ENCODE measurements at regions not wholly inside any gene's neighbourhood (a gene's known extent, or its start where the extent isn't known, plus 50 kb on each side); places are given as distances from the start of the nearest gene placed in this dataset.

DNA sequence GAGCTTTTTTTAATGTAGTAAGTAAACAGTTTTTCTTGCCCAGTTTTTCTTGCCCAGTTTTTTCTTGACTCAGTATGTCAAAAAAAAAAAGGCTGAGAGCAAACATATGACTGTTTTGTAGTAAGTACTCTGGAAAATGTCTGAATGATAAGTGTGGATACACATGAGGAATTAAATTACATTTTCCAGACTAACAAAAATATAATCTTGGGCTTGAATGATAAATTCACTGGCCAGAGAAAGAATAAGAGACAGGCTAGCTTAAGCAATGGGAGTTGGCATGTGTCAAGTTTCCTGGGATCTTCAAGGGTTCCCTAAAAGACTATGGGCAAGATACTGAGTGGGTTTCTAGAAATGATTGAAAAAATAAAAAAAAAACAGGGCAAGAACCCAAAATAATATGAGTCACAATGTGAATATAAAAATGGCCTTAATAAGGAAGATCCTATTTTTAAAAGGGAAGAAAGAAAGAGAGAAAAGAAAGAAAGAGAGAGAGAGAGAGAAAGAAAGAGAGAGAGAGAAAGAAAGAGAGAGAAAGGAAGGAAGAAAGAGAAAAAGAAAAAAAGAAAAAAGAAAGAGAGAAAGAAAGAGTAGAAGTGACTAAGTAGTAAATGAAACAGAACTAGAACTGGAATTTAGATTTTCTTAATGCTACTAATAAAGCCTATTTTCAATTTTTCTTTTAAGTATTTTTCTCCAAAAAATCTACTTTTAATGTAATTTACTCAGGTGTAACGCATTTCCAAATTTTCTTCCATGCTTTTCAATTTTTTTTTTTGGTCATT lies 60.2 kb downstream of the TFPI2 start:
- WGBS (ENCODE audit: insufficient coverage, low coverage, low lambda C conversion rate, missing lambda C conversion rate): 50% methylated on average over 1 of the region's 1 CpG
- no peak for ATAC-seq
- no peaks in the 10 kb centered on the region for H3K36me3 ChIP-seq
- no peak overlapping the region for H3K4me3 ChIP-seq
- H3K9me3 ChIP-seq: no peaks in the 10 kb centered on the region
- no peaks in the 10 kb centered on the region for H3K4me1 ChIP-seq
- no peak for DNase-seq
- H3K27ac ChIP-seq: no peak overlapping the region
- intact Hi-C loops (cut with DNase I): no loop called here
- H3K27me3 ChIP-seq: no peaks in the 10 kb centered on the region
- TF ChIP-seq, protein P1, sequence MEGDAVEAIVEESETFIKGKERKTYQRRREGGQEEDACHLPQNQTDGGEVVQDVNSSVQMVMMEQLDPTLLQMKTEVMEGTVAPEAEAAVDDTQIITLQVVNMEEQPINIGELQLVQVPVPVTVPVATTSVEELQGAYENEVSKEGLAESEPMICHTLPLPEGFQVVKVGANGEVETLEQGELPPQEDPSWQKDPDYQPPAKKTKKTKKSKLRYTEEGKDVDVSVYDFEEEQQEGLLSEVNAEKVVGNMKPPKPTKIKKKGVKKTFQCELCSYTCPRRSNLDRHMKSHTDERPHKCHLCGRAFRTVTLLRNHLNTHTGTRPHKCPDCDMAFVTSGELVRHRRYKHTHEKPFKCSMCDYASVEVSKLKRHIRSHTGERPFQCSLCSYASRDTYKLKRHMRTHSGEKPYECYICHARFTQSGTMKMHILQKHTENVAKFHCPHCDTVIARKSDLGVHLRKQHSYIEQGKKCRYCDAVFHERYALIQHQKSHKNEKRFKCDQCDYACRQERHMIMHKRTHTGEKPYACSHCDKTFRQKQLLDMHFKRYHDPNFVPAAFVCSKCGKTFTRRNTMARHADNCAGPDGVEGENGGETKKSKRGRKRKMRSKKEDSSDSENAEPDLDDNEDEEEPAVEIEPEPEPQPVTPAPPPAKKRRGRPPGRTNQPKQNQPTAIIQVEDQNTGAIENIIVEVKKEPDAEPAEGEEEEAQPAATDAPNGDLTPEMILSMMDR (IDR thresholded peaks at IDR 0.05): no peak
- no peak for TF ChIP-seq POLR2A (IDR thresholded peaks at IDR 0.05)

DNA sequence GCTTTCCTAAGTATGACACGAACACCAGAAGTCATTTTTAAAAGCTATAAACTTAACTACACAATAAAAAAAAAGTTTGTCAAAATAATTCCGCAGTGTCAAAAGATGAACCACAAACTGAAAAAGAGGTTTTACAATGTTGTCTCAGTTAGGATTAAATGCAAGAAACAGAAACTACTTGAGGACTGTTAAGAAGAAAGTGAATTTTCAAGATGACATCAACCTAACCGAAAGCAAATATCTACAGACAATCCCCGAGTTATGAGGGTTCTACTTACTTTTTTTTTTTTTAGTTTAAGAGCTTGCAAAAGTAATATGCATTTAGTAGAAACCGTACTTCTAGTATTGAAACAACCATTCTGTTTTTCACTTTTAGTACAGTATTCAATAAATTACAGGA lies 62.3 kb downstream of the TFPI2 start:
- intact Hi-C loops (cut with DNase I): no loop called here
- TF ChIP-seq POLR2A (IDR thresholded peaks at IDR 0.05): no peak
- TF ChIP-seq, protein P1 (IDR thresholded peaks at IDR 0.05): no peak
- WGBS (ENCODE audit: insufficient coverage, low coverage, low lambda C conversion rate, missing lambda C conversion rate): 53% methylated on average over 5 of the region's 5 CpGs

DNA sequence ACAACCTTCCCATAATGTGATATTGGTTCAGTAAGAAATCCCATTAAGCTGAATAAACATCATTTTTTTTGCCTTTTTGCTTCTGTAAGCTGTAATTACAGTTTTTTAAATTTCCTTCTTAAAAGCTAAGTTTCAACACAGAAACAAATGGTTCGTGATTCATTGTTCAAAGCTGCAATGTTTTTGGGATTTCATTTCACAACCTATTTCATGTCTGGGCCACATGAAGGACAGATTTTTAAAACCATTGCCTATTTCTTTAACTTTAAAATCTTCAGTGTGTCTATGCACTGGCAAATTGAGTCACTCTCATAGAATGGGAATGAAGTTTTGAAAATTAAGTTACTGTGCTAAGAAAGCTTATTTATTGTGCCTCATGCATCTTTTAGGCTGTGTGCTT lies 66.9 kb downstream of the TFPI2 start:
- no peaks in the 10 kb centered on the region for H3K36me3 ChIP-seq
- DNase-seq (no peak), ATAC-seq (no peak)
- no peak overlapping the region for H3K27ac ChIP-seq
- H3K9me3 ChIP-seq: no peaks in the 10 kb centered on the region
- intact Hi-C loops (cut with DNase I): no loop called here
- H3K4me3 ChIP-seq: no peak overlapping the region
- TF ChIP-seq, protein P1 (IDR thresholded peaks at IDR 0.05): no peak
- no peak for TF ChIP-seq POLR2A (IDR thresholded peaks at IDR 0.05)
- WGBS (ENCODE audit: insufficient coverage, low coverage, low lambda C conversion rate, missing lambda C conversion rate): 47% methylated on average over 1 of the region's 1 CpG
- no peaks in the 10 kb centered on the region for H3K27me3 ChIP-seq
- H3K4me1 ChIP-seq: no peaks in the 10 kb centered on the region

More for the DNA sequence above, 62.3 kb downstream of the TFPI2 start:
- H3K4me1 ChIP-seq: no peaks in the 10 kb centered on the region
- ATAC-seq (no peak), DNase-seq (no peak)
- H3K27ac ChIP-seq: no peak overlapping the region
- H3K27me3 ChIP-seq: no peaks in the 10 kb centered on the region
- H3K9me3 ChIP-seq: no peaks in the 10 kb centered on the region
- no peak overlapping the region for H3K4me3 ChIP-seq
- no peaks in the 10 kb centered on the region for H3K36me3 ChIP-seq

DNA sequence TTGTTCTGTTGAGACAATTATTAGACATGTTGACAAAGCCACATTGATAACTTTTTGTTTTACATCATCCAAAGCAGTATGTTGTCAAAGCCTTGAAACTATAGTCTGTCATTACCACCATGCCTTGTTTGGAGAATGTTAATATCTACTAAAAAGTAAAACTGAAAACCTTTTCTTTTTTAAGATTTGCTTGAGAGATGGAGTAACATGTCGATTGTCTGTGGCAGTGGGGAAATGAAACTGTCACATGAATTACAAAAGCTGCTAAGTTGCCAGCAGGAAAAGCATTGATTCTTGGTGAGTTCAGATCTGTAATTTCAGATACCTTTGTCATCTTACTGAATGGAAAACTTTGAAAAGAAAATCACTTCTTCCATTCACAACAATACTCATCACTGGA lies 69.1 kb downstream of the TFPI2 start:
- no peak for TF ChIP-seq POLR2A (IDR thresholded peaks at IDR 0.05)
- DNase-seq (no peak), ATAC-seq (no peak)
- Histone ChIP-seq H3K27me3 (no peaks in the 10 kb centered on the region), H3K9me3 (no peaks in the 10 kb centered on the region), H3K27ac (no peak overlapping the region), H3K4me3 (no peak overlapping the region), H3K36me3 (no peaks in the 10 kb centered on the region), H3K4me1 (no peaks in the 10 kb centered on the region)
- intact Hi-C loops (cut with DNase I): no loop called here
- WGBS (ENCODE audit: insufficient coverage, low coverage, low lambda C conversion rate, missing lambda C conversion rate): 24% methylated on average over 1 of the region's 1 CpG

DNA sequence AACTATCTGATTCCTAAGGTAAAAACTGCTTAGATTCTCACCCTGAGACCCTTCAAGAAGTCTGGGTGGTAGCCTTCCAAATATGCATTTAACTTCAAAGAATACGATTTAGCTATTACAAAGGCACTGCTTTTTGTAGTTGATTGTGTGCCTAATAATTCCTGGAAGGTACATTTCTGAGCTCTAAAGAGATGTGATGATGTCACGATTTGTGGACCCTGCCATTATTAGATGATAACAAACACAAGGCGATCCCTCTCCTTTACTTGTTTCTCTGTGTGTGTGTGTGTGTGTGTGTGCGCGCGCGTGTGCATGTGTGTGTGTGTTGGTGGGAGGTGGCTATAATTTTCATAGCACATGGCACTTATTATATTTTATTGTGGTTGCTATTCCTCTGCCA lies 70.9 kb downstream of the TFPI2 start:
- ATAC-seq: no peak

More for the DNA sequence above, 70.9 kb downstream of the TFPI2 start:
- Histone ChIP-seq H3K9me3 (no peaks in the 10 kb centered on the region), H3K27me3 (no peaks in the 10 kb centered on the region), H3K36me3 (no peaks in the 10 kb centered on the region), H3K4me3 (no peak overlapping the region), H3K4me1 (no peaks in the 10 kb centered on the region), H3K27ac (no peak overlapping the region)
- no peak for TF ChIP-seq POLR2A (IDR thresholded peaks at IDR 0.05)
- TF ChIP-seq, protein P1 (IDR thresholded peaks at IDR 0.05): no peak
- 75% methylated on average over 7 of the region's 7 CpGs for WGBS (ENCODE audit: insufficient coverage, low coverage, low lambda C conversion rate, missing lambda C conversion rate)
- intact Hi-C loops (cut with DNase I): no loop called here
- DNase-seq: no peak
